Stimulated activated naive CD8-positive, alpha-beta T cell treated with anti-CD3 and anti-CD28 coated beads, Interleukin-15, amount 100 ng/mL, for 72 hours (primary cell): ENCODE measurements at regions not wholly inside any gene's neighbourhood (a gene's known extent, or its start where the extent isn't known, plus 50 kb on each side); places are given as distances from the start of the nearest gene placed in this dataset.

ENCODE experiments used
- ATAC-seq: fragments of 150-1000 bp; cut with Tn5 transposase; 2 replicates; pipeline ENCODE4 v1.10.0; 2021; ENCODE audit warnings: mild to moderate bottlenecking, moderate library complexity
- DNase-seq, 2 donors: peaks; one replicate each; pipeline ENCODE4 v3.0.0; 2021 to 2022
- H3K27ac Mint-ChIP-seq, 2 donors: one replicate each; pipeline ENCODE4 v1.8.0; 2022; ENCODE audit warnings: mild to moderate bottlenecking in 2 of 2, mixed read lengths in 2 of 2, moderate library complexity in 2 of 2
- H3K27me3 Mint-ChIP-seq: one replicate; pipeline ENCODE4 v1.8.0; 2022; ENCODE audit warnings: mixed read lengths
- H3K4me1 Mint-ChIP-seq: one replicate; pipeline ENCODE4 v1.8.0; 2022; ENCODE audit warnings: mild to moderate bottlenecking, mixed read lengths
- H3K4me3 Mint-ChIP-seq, 2 donors: one replicate each; pipeline ENCODE4 v1.8.0; 2022; ENCODE audit warnings: mild to moderate bottlenecking in 2 of 2, mixed read lengths in 2 of 2, moderate library complexity in 1 of 2
- H3K9me3 Mint-ChIP-seq, 2 donors: one replicate each; pipeline ENCODE4 v1.8.0; 2022; ENCODE audit warnings: mixed read lengths in 2 of 2

DNA sequence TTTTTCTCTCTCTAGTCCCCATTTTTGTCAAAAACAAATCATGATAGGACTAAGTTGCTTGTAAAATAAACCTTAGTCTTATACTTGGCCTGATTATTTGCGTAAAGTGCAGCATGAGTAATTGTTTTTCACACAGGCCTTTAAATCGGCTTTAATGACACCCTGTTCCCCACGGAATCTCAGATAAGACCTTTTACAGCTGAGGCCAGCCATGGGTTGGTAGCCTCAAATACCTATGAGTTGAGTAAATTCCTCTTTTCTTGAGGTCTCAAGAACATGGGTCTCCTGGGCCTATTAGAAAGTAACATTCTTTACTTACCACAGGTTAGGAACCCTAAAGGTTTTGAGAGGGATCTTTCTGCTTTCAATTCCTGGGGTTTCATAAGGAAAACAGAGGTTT, 761.0 kb upstream of the PHF14 start:
- H3K4me3 Mint-ChIP-seq, result no peak overlapping the region
- H3K9me3 Mint-ChIP-seq, result peaks cover 9 to 11% of the 10 kb centered on the region in 2 donors
- no peaks in the 10 kb centered on the region for H3K27me3 Mint-ChIP-seq
- ATAC-seq, result no peak
- no peak overlapping the region for H3K27ac Mint-ChIP-seq
- H3K4me1 Mint-ChIP-seq, result no peaks in the 10 kb centered on the region
- DNase-seq, result no peak

DNA sequence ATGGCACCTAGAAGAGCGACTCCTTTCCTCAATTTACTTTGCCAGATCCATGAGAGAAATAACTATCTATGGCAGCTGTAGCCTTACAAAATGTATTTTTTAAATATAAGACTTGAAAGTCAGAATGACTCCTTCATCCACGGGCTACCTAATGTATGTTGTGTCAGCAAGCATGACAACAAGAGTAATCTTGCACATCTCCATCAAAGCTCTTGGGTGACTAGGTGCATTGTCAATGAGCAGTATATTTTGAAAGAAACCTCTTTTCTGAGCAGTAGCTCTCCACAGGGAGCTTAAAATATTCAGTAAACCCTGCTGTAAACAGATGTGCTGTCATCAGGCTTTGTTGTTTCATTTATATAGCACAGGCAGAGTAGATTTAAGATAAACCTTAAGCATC, 757.2 kb upstream of the PHF14 start:
- H3K27ac Mint-ChIP-seq, result no peak overlapping the region
- DNase-seq (no peak), ATAC-seq (no peak)
- H3K27me3 Mint-ChIP-seq, result no peaks in the 10 kb centered on the region
- H3K4me3 Mint-ChIP-seq, result no peak overlapping the region
- peaks cover 9 to 11% of the 10 kb centered on the region in 2 donors for H3K9me3 Mint-ChIP-seq
- no peaks in the 10 kb centered on the region for H3K4me1 Mint-ChIP-seq

DNA sequence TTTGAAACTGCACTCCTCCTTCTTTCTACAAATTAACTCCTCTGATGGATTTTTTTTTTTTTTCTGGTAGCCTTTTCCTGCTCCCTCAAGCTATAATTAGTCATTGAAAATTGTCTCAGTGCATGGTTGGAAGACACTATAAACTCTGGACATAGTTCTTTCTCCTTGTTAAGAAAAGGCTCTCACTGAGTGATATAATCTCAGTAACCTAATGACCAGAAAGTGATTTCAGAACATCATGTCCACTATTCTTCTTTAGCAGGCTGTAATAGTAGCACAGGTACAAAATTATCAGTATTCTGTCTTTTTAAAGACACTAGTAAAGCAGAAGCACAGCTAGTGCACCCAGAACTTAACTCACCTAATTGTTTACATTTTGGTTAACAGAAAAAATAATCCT, 752.6 kb upstream of the PHF14 start:
- no peaks in the 10 kb centered on the region for H3K27me3 Mint-ChIP-seq
- H3K4me1 Mint-ChIP-seq, result no peaks in the 10 kb centered on the region
- H3K9me3 Mint-ChIP-seq, result no peaks in the 10 kb centered on the region
- H3K4me3 Mint-ChIP-seq, result no peak overlapping the region
- ATAC-seq (no peak), DNase-seq (no peak)
- no peak overlapping the region for H3K27ac Mint-ChIP-seq

DNA sequence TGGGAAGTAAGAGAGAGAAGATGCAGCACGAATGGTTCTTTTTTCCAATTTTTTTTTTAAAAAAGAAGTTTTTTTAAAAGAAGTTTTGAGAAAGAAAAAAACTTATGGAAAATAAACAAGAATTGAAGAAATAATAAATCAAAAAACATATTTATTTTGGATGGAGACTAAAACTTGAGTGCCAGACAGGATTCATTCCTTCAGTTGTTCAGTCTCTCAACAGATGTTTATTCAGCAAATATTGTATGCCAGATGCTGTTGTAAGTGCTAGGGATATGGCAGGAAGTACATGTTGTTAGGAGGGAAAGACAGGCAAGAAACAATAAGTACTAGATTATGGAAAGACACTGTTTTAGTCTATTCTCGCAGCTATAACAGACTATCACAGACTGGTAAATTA, 750.7 kb upstream of the PHF14 start:
- H3K27me3 Mint-ChIP-seq, result no peaks in the 10 kb centered on the region
- H3K4me3 Mint-ChIP-seq, result no peak overlapping the region
- no peak overlapping the region for H3K27ac Mint-ChIP-seq
- H3K4me1 Mint-ChIP-seq, result no peaks in the 10 kb centered on the region
- DNase-seq (no peak), ATAC-seq (no peak)
- no peaks in the 10 kb centered on the region for H3K9me3 Mint-ChIP-seq

DNA sequence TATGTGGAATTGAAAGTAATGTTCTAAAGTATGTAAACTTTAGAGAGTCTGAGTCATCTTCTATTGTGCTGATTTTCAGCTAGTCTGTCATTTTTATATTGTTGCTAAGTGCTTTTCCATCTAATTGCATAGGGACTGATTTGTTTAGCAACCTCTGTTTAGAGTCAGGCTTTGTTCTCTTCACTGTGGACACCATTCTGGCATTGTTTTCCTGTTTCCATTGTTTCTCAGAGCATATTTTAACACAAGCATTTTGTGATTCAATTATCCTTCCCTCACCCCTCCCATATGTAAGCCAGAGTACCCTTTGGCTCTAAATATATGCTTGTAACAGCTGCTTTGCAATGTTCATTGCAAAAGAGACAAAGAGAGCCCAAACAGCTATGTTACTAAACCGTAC, 748.4 kb upstream of the PHF14 start:
- H3K4me1 Mint-ChIP-seq, result no peaks in the 10 kb centered on the region
- ATAC-seq (no peak), DNase-seq (no peak)
- H3K27ac Mint-ChIP-seq, result no peak overlapping the region
- no peak overlapping the region for H3K4me3 Mint-ChIP-seq
- H3K27me3 Mint-ChIP-seq, result no peaks in the 10 kb centered on the region
- no peaks in the 10 kb centered on the region for H3K9me3 Mint-ChIP-seq

DNA sequence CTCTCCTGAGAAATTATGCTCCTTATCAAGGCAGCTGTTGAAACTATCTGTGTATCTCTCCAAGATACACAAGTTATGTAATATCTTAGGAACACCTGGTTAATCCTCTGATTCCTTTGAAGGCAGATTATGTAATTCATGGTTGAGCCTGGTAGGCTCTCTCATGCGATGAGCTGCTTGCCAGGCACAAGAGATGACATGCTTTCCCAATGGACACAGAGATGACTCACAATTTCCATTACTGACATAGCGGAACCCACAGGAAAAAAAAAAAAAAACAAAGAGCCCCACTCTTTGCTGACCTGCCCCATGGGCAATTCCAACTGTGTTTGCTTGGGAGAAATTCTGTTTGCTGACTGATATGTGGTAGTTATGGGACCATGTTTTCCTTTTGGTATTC, 736.4 kb upstream of the PHF14 start:
- DNase-seq (no peak), ATAC-seq (no peak)
- Mint-ChIP-seq H3K27ac (no peak overlapping the region), H3K9me3 (peaks cover 0 to 9% of the 10 kb centered on the region in 2 donors), H3K4me3 (no peak overlapping the region), H3K4me1 (no peaks in the 10 kb centered on the region), H3K27me3 (no peaks in the 10 kb centered on the region)

DNA sequence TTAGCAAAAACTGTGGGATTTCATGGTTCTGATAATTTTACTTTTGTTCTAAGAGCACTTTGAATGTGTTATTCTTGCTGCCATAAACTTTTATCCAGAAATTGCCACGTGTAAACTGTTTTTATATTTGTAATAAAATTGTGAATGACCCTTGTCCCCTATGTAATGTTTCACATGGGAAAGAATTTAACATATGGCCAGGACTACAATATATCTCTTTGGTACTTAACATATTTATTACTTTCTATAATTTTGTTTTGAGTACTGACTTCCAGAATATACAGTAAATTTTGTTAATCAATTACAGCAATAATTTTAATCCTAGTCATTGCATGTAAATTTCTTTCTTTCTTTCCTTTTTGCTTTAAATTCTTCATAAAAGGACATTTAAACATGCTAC, 735.0 kb upstream of the PHF14 start:
- DNase-seq, result no peak
- no peak overlapping the region for H3K4me3 Mint-ChIP-seq
- H3K27ac Mint-ChIP-seq, result no peak overlapping the region

DNA sequence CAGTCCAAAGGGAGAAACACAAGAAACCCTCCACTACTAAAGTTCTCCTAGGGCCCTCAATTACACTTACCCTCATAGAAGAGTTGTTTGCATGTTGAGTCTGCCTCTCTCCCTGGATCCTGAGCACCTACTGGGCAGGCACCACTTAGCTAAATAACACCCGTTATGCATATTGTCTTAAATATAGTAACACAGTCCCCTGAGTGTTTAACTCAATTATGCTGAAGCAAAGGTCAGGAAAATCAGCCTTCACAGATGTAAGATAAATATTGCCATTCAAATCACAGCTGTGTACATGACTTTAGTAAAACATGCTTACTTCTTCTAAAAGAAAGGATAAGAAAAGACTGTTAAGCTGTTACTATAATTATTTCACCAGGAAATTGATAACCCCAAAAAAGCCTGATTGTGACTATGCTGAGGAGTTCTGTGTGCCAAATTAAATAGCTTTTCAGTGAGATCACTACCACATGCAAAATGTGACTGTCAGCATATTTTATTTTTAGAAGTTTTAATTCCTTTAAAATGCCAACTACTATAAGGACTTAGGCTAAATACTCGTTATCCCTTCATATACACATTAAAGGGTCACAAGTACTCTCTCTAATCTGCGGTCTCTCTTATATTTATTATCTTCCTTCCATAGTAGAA, 733.9 kb upstream of the PHF14 start:
- H3K9me3 Mint-ChIP-seq, result peaks cover 0 to 9% of the 10 kb centered on the region in 2 donors
- H3K27me3 Mint-ChIP-seq, result no peaks in the 10 kb centered on the region
- H3K4me1 Mint-ChIP-seq, result no peaks in the 10 kb centered on the region

More for the DNA sequence above, 735.0 kb upstream of the PHF14 start:
- Mint-ChIP-seq H3K27me3 (no peaks in the 10 kb centered on the region), H3K9me3 (peaks cover 0 to 9% of the 10 kb centered on the region in 2 donors), H3K4me1 (no peaks in the 10 kb centered on the region)
- no peak for ATAC-seq

DNA sequence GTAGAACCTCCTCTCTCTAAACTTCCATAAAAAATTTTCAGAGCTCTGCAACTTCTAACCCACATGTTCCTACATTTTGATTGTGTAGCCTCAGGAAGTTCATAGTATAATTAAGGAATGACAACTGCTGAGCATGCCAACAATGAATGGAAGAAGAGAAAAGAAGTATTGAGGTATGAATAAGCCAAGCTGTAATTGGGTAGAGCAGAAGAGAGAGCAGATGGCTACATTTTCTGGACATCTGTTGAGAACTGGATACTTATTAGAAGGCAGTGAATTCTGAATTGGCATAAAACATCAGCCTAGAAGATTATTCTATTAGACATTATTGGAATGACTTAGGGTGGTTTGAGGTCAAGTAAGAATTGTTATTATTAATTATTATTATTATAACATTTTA, 728.3 kb upstream of the PHF14 start:
- DNase-seq, result no peak
- no peaks in the 10 kb centered on the region for H3K4me1 Mint-ChIP-seq
- no peak overlapping the region for H3K4me3 Mint-ChIP-seq
- ATAC-seq, result no peak
- no peak overlapping the region for H3K27ac Mint-ChIP-seq
- H3K9me3 Mint-ChIP-seq, result peaks cover 21% of the 10 kb centered on the region in 2 donors
- no peaks in the 10 kb centered on the region for H3K27me3 Mint-ChIP-seq

More for the DNA sequence above, 733.9 kb upstream of the PHF14 start:
- DNase-seq (no peak), ATAC-seq (no peak)
- H3K27ac Mint-ChIP-seq, result no peak overlapping the region
- no peak overlapping the region for H3K4me3 Mint-ChIP-seq

DNA sequence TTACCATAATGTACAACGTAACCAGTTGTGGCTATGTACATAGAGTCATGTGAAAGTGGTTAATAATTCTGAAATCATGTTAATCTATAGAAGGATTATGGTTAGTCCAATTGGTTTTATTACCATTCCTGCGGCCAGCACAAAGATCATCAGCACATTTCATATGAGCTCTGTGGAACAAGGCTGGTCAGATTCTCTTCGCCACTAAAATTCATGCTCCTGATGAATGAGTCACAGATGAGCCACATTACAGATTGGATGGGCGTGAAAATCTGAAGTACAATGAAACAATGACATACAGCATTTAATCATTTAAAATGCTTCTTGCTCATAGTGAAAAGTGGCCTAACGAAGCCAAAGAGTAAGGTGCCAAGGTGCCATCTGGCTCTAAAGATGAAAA, 716.2 kb upstream of the PHF14 start:
- no peaks in the 10 kb centered on the region for H3K9me3 Mint-ChIP-seq
- no peak for ATAC-seq

DNA sequence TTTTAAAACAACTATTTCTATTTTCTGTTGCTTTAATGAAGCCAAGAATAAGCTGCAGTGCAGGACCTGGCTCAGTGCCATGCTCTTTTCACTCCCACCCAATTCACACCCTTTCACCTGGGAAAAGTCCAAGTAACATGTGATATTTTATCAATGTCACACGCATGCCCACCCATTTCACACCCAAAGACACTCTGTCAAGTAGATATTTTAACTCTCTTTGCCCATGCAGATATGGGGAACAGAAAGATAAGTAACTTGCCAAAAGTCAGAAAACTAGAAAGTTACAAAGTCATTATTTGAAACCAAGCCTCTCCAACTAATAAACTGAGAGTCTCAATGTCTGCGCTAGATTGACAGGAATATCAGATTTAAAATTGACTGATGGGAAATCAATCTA, 706.7 kb upstream of the PHF14 start:
- Mint-ChIP-seq H3K4me1 (no peaks in the 10 kb centered on the region), H3K27ac (no peak overlapping the region), H3K4me3 (no peak overlapping the region), H3K27me3 (no peaks in the 10 kb centered on the region), H3K9me3 (peaks cover 8% of the 10 kb centered on the region in 2 donors)
- no peak for DNase-seq
- no peak for ATAC-seq

More for the DNA sequence above, 716.2 kb upstream of the PHF14 start:
- Mint-ChIP-seq H3K4me1 (no peaks in the 10 kb centered on the region), H3K27ac (no peak overlapping the region), H3K4me3 (no peak overlapping the region), H3K27me3 (no peaks in the 10 kb centered on the region)
- DNase-seq, result no peak

DNA sequence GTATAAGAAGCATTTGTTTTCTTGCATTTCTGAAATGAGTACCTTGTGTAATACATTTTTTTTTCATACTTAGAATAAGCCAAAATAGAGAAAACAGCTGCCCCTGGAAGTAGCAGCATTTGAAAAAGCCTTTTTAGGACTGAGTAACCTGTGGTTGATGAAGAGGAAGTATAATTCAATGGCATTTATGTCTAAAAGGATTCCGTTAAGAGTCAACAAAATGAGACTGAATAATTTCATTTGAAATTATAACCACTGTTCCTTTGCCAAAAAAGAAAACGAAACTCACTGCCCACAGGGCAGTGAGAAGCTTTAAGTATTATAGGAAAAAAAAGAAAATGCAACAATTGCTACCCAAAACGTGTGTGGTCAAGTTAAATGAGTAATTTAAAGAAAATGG, 705.6 kb upstream of the PHF14 start:
- no peak for ATAC-seq
- Mint-ChIP-seq H3K27me3 (no peaks in the 10 kb centered on the region), H3K4me3 (no peak overlapping the region), H3K27ac (no peak overlapping the region), H3K4me1 (no peaks in the 10 kb centered on the region), H3K9me3 (peaks cover 8% of the 10 kb centered on the region in 2 donors)
- DNase-seq, result no peak

DNA sequence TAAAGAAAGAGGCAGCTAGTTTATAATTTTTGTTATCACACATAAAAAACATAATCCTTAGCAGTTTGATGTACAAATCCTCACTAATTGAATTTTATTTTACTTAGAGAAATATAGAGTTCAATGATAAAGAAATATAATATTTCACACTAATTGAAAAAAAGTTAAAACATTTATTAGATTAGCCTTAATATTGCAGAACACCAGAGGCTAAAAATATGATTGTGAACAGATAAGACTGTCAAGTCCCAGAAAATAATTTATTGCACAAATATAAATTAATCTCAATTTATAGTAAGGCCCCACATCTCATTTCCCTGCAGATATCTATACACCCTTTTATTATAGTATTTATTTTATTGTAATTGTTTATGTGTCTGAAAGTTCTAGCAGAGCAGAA, 690.8 kb upstream of the PHF14 start:
- ATAC-seq (no peak), DNase-seq (no peak)
- H3K4me3 Mint-ChIP-seq, result no peak overlapping the region
- no peaks in the 10 kb centered on the region for H3K4me1 Mint-ChIP-seq
- H3K27me3 Mint-ChIP-seq, result no peaks in the 10 kb centered on the region
- H3K27ac Mint-ChIP-seq, result no peak overlapping the region
- H3K9me3 Mint-ChIP-seq, result no peaks in the 10 kb centered on the region

DNA sequence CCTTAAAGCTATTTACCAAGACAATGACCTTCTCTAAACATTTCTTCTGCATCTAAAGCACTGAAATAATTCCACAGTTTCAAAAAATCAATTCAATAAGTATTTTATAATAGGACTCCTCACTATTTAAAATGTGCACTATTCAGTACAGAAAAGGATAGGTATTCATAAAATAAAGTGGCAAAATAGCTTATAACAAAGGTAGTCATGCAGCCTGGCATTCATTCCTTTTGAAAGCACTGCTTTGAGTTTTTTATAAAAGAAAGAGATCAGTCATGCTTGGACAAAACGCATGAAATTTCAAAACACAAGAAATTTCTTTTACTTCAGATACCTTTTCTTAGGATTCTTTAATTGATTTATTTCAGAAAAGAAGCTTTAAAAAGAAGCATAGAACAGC, 689.7 kb upstream of the PHF14 start:
- peaks cover 0 to under 1% of the 10 kb centered on the region in 2 donors for H3K9me3 Mint-ChIP-seq
- no peak overlapping the region for H3K4me3 Mint-ChIP-seq
- DNase-seq (no peak), ATAC-seq (no peak)
- H3K4me1 Mint-ChIP-seq, result no peaks in the 10 kb centered on the region
- no peaks in the 10 kb centered on the region for H3K27me3 Mint-ChIP-seq
- H3K27ac Mint-ChIP-seq, result no peak overlapping the region

DNA sequence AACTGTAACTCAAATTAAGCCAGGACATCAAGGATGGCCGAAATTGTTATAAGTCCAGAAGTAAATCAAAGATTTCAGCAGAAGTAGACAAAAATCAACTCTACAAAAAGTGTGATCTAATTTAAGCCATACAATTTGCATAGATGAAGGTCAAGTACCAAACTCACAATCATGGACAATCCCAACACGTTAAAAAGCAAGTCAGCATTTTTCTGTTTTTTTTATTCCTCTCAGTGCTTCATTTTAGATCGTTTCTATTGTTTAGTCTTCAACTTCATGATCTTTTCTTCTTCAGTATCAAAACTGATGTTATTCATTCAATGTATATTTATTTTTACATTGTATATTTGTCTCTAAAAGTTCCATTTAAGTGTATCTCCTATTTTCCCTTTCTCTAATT, 674.3 kb upstream of the PHF14 start:
- Mint-ChIP-seq H3K27me3 (no peaks in the 10 kb centered on the region), H3K4me1 (no peaks in the 10 kb centered on the region), H3K4me3 (no peak overlapping the region), H3K9me3 (peaks cover 0 to 7% of the 10 kb centered on the region in 2 donors), H3K27ac (no peak overlapping the region)
- no peak for DNase-seq
- no peak for ATAC-seq

DNA sequence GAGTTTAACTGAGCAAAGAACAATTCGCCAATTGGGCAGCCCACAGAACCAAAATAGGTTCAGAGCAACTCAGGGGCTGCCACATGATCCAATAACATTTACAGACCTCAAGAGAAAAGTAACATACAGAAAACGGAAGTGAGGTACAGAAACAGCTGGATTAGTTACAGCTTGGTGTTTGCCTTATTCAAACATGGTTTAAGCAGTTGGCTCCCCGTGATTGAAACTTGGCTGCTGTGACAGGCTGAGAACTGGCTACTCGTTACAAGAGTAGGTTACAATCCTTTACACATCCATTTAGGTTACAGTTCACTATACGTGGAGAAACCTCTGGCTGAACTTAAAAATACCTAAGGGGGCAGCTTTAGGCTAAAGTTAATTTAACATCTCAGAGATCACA, 673.1 kb upstream of the PHF14 start:
- DNase-seq (no peak), ATAC-seq (no peak)
- Mint-ChIP-seq H3K4me3 (no peak overlapping the region), H3K27me3 (no peaks in the 10 kb centered on the region), H3K9me3 (peaks cover 0 to 10% of the 10 kb centered on the region in 2 donors), H3K4me1 (no peaks in the 10 kb centered on the region), H3K27ac (no peak overlapping the region)

DNA sequence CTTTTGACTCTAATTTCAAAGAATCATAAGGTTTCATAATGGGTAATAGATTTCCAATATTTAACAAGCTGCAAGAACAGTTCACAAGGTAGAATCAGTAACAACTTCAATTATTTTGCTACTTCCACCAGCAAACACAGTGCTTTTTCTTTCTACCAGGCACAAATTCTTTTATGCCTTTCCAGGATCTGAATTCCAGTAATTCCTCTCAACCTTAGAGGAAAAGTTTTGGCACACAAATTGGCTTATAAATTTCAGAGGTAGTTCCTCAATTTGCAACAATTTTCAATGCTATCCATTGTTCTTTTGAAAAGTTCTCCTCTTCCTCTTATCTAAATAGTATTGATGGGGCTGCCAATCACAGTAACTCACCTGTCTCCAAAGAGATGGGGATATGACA, 665.4 kb upstream of the PHF14 start:
- Mint-ChIP-seq H3K4me3 (no peak overlapping the region), H3K27me3 (no peaks in the 10 kb centered on the region), H3K4me1 (no peaks in the 10 kb centered on the region), H3K9me3 (peaks cover 8 to 9% of the 10 kb centered on the region in 2 donors), H3K27ac (no peak overlapping the region)
- ATAC-seq (no peak), DNase-seq (no peak)
